Smooth muscle cell (in vitro differentiated cells): ENCODE measurements at regions not wholly inside any gene's neighbourhood (a gene's known extent, or its start where the extent isn't known, plus 50 kb on each side); places are given as distances from the start of the nearest gene placed in this dataset.
"Not testable (repeated sequence)": the region's sequence is repeated elsewhere in the genome, so short reads cannot be mapped to it uniquely, and the experiment has no call there.

Source experiments
- DNase-seq: peaks from one replicate; lab custom pipeline; 2025; ENCODE audit not compliant: unreplicated experiment; lab: John Stamatoyannopoulos, UW
- H2AFZ ChIP-seq: fragments of 200-600 bp; sonication (generic); 2 replicates; pipeline ENCODE4 v1.6.0; 2016; ENCODE audit warnings: antibody characterized with exemption, low read depth, mild to moderate bottlenecking
- H3F3A ChIP-seq: fragments of 200-600 bp; sonication (generic); 2 replicates; pipeline ENCODE4 v1.6.0; 2017; ENCODE audit warnings: antibody characterized with exemption, low read depth
- H3K27ac ChIP-seq: fragments of 200-600 bp; sonication (generic); 2 replicates; pipeline ENCODE4 v1.5.1; 2016; ENCODE audit warnings: low read depth, mild to moderate bottlenecking
- H3K27me3 ChIP-seq: fragments of 200-600 bp; sonication (generic); 2 replicates; pipeline ENCODE4 v1.6.1; 2016; ENCODE audit warnings: low read depth, mild to moderate bottlenecking
- H3K36me3 ChIP-seq: fragments of 200-600 bp; sonication (generic); 2 replicates; pipeline ENCODE4 v1.5.1; 2016; ENCODE audit warnings: low read depth
- H3K4me1 ChIP-seq: fragments of 200-600 bp; sonication (generic); 2 replicates; pipeline ENCODE4 v1.5.1; 2016; ENCODE audit warnings: low read depth
- H3K4me2 ChIP-seq: fragments of 200-600 bp; sonication (generic); 2 replicates; pipeline ENCODE4 v1.6.0; 2016; ENCODE audit warnings: mild to moderate bottlenecking
- H3K4me3 ChIP-seq: fragments of 200-600 bp; sonication (generic); 2 replicates; pipeline ENCODE4 v1.5.1; 2016; ENCODE audit warnings: mild to moderate bottlenecking
- H3K79me2 ChIP-seq: fragments of 200-600 bp; sonication (generic); 2 replicates; pipeline ENCODE4 v1.6.0; 2016; ENCODE audit warnings: low read depth, mild to moderate bottlenecking
- H3K9ac ChIP-seq: fragments of 200-600 bp; sonication (generic); 2 replicates; pipeline ENCODE4 v1.6.0; 2016; ENCODE audit warnings: low read depth
- H3K9me3 ChIP-seq: fragments of 200-600 bp; sonication (generic); replicated peaks from 2 replicates; pipeline ENCODE4 v1.5.1; 2016; ENCODE audit warnings: low read depth
- H4K20me1 ChIP-seq: fragments of 200-600 bp; sonication (generic); 2 replicates; pipeline ENCODE4 v1.6.0; 2016; ENCODE audit warnings: low read depth
- CTCF ChIP-seq: fragments of 200-600 bp; sonication (generic); IDR thresholded peaks from 2 replicates; pipeline ENCODE4 v1.5.1; 2017; ENCODE audit warnings: borderline replicate concordance, mild to moderate bottlenecking, antibody characterized with exemption; ENCODE audit not compliant: insufficient read depth, poor library complexity, severe bottlenecking
- WGBS: methylation state at CpG from one replicate; pipeline ENCODE4 v1.1.7; 2016; ENCODE audit warnings: low lambda C conversion rate; 5-methylcytosine and 5-hydroxymethylcytosine counted together

DNA sequence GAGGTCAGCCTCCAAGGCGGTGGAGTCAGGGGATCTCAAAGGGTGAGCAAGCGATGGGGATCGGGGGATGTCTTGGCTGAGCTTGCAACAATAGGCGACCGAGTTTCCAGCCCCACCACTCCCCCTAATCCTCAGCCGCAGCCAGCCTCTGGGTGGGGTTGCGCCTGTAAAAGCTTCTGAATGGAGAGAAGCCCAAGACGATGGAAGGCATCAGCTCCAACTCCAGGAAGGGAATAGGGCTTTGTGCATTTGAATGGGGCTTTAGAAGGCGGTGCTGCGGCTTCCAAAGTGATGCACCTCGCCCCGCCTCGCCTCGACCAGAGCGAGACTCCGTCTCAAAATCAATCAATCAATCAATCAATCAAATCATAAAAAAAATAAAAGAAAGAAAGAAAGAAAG lies 1946.4 kb upstream of the DEFB115 start:
- H3K27ac ChIP-seq, H3K36me3 ChIP-seq, H3K9ac ChIP-seq, H4K20me1 ChIP-seq, DNase-seq, H3K4me2 ChIP-seq, H3K4me1 ChIP-seq, H3K27me3 ChIP-seq, H3K79me2 ChIP-seq, H3K4me3 ChIP-seq, H3K9me3 ChIP-seq, H3F3A ChIP-seq, H2AFZ ChIP-seq: not testable (repeated sequence)
- WGBS, result 88% methylated on average over 15 of the region's 16 CpGs

DNA sequence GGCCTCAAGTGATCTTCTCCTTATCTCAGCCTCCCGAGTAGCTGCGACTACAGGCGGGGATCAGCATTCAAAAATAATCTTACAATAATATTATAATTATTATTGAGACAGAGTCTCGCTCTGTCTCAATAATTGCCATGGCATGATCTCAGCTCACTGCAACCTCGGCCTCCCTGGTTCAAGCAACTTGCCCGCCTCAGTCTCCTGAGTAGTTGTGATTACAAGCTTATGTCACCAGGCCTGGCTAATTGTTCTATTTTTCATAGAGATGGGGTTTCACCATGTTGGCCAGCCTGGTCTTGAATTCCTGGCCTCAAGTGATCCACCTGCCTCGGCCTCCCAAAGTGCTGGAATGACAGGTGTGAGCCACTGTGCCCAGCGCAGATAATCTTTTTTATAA lies 1944.8 kb upstream of the DEFB115 start:
- H3K4me1 ChIP-seq, DNase-seq, H2AFZ ChIP-seq, H3K9me3 ChIP-seq, H3K27me3 ChIP-seq, H3K27ac ChIP-seq, H3F3A ChIP-seq, H3K79me2 ChIP-seq, H3K9ac ChIP-seq, H4K20me1 ChIP-seq, H3K4me2 ChIP-seq, H3K36me3 ChIP-seq, H3K4me3 ChIP-seq: not testable (repeated sequence)
- WGBS, result 55% methylated on average over 8 of the region's 8 CpGs

- no peaks in the 10 kb centered on the region for H3K4me1 ChIP-seq
- no peaks in the 10 kb centered on the region for H4K20me1 ChIP-seq
- TF ChIP-seq CTCF, result no peak
- H3K27me3 ChIP-seq, result no peaks in the 10 kb centered on the region
- H3K36me3 ChIP-seq, result no peaks in the 10 kb centered on the region
- H3K9ac ChIP-seq, result no peak overlapping the region
- no peaks in the 10 kb centered on the region for H3K79me2 ChIP-seq
- no peak overlapping the region for H3K4me2 ChIP-seq
- DNase-seq, result no peak
- H3F3A ChIP-seq, result no peaks in the 10 kb centered on the region
- no peaks in the 10 kb centered on the region for H3K9me3 ChIP-seq
- H3K4me3 ChIP-seq, result no peak overlapping the region
- WGBS, result 73% methylated on average over 17 of the region's 18 CpGs
- H3K27ac ChIP-seq, result no peak overlapping the region
- H2AFZ ChIP-seq, result no peak overlapping the region
Measured at GRCh38 chr20:29313481-29313880, 1944.0 kb upstream of the DEFB115 start.

- Histone ChIP-seq H3K4me2 (no peak overlapping the region), H3K79me2 (no peaks in the 10 kb centered on the region), H3K27me3 (no peaks in the 10 kb centered on the region), H3K9me3 (no peaks in the 10 kb centered on the region), H2AFZ (no peak overlapping the region), H3K36me3 (no peaks in the 10 kb centered on the region), H3K27ac (no peak overlapping the region), H3K4me1 (no peaks in the 10 kb centered on the region), H4K20me1 (no peaks in the 10 kb centered on the region), H3K9ac (no peak overlapping the region), H3K4me3 (no peak overlapping the region), H3F3A (no peaks in the 10 kb centered on the region)
- no peak for DNase-seq
- 80% methylated on average over 6 of the region's 6 CpGs for WGBS
- no peak for TF ChIP-seq CTCF
Measured at GRCh38 chr20:29314294-29314693, 1943.2 kb upstream of the DEFB115 start.

DNA sequence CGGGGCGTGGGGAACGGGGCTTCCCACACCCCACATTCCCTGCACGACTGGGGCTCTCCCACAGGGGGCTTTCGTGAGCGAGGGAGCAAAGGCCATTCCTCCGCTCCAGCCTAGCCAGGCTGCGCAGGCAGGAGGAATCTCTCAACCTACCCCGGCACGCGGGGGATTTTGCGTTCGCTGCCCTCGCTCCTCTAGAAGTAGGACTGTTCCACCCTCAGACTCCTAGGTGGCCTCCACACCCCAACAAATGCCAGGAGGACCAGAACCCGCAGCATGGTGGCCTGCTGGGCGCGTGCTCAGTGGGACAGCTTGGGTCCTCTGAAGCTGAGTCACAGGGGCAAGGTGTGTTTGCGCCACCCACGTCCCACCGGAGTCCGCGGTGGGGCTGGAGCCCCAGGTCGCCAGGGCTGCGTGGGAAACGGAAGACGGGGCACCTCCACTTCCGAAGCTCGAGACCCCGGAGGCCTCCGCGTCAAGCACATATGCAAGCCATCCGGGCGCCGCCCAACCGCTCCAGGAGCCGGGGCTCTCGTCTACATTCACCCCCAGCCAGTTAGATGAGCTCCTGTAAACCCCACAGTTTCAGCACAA lies 1938.5 kb upstream of the DEFB115 start:
- no peak overlapping the region for H3K4me3 ChIP-seq
- no peak for TF ChIP-seq CTCF
- H3K9me3 ChIP-seq, result no peaks in the 10 kb centered on the region
- H3K79me2 ChIP-seq, result no peaks in the 10 kb centered on the region
- no peaks in the 10 kb centered on the region for H3F3A ChIP-seq
- no peak overlapping the region for H2AFZ ChIP-seq
- no peaks in the 10 kb centered on the region for H3K4me1 ChIP-seq
- 81% methylated on average over 34 of the region's 37 CpGs for WGBS
- no peak for DNase-seq
- H3K36me3 ChIP-seq, result no peaks in the 10 kb centered on the region
- H3K4me2 ChIP-seq, result no peak overlapping the region
- H3K27me3 ChIP-seq, result no peaks in the 10 kb centered on the region
- no peak overlapping the region for H3K9ac ChIP-seq
- no peaks in the 10 kb centered on the region for H4K20me1 ChIP-seq
- H3K27ac ChIP-seq, result no peak overlapping the region
